SJSA1 (cell line): ENCODE measurements at regions not wholly inside any gene's neighbourhood (a gene's known extent, or its start where the extent isn't known, plus 50 kb on each side); places are given as distances from the start of the nearest gene placed in this dataset.

ENCODE experiments used
- DNase-seq, 2 experiments: peaks; one replicate each; pipeline ENCODE4 v3.0.0-alpha.2; 2015 to 2020; ENCODE audit warnings: low spot score in 2 of 2, low read depth in 1 of 2
- H3K27ac ChIP-seq: fragments of 250-450 bp; sonication (Bioruptor Pico); 2 replicates; pipeline ENCODE4 v1.5.1; 2020; ENCODE audit warnings: mild to moderate bottlenecking, moderate library complexity
- H3K27me3 ChIP-seq: fragments of 250-450 bp; sonication (Bioruptor Pico); replicated peaks from 2 replicates; pipeline ENCODE4 v1.5.1; 2020; ENCODE audit warnings: mild to moderate bottlenecking, moderate library complexity
- H3K36me3 ChIP-seq: fragments of 250-450 bp; sonication (Bioruptor Pico); 2 replicates; pipeline ENCODE4 v1.5.1; 2020; ENCODE audit warnings: mild to moderate bottlenecking
- H3K4me1 ChIP-seq: fragments of 250-450 bp; sonication (Bioruptor Pico); replicated peaks from 2 replicates; pipeline ENCODE4 v1.6.1; 2021; ENCODE audit warnings: mild to moderate bottlenecking
- H3K4me3 ChIP-seq: fragments of 250-450 bp; sonication (Bioruptor Pico); 2 replicates; pipeline ENCODE4 v1.5.1; 2020; ENCODE audit warnings: mild to moderate bottlenecking
- H3K9me3 ChIP-seq: fragments of 250-450 bp; sonication (Bioruptor Pico); replicated peaks from 2 replicates; pipeline ENCODE4 v1.5.1; 2020; ENCODE audit warnings: mild to moderate bottlenecking

- 0 out of 2 replicates have a peak, but pooled peaks cover 2% of the 10 kb centered on the region for H3K9me3 ChIP-seq
- H3K4me3 ChIP-seq = no peak overlapping the region
- H3K4me1 ChIP-seq = no peaks in the 10 kb centered on the region
- no peak for DNase-seq
- H3K27ac ChIP-seq = no peak overlapping the region
- no peaks in the 10 kb centered on the region for H3K36me3 ChIP-seq
- no peaks in the 10 kb centered on the region for H3K27me3 ChIP-seq
These were observed 943.8 kb downstream of the TYW1 start for GRCh38 chr7:67940400-67940799.

DNA sequence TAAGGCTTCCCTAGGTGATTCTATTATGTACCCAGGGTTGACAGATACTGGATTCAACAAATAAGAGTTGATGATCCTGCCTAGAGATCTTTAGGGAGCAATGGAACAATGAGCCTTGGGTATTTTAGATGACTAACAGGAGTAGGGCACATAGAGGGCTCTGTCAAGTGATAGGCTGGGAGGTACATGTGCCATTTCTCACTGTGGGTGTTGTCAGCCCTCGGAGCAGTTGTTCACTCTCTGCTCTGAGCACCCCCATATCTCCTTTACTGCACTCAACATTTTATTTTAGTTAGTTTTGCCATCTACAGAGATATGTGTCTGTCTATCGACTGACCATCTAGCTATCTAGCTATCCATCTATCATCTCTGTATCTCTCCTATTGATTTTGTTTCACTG, 950.6 kb downstream of the TYW1 start:
- H3K4me3 ChIP-seq = no peak overlapping the region
- no peak for DNase-seq
- peaks cover under 1% of the 10 kb centered on the region; the same call in 1 of the 2 replicates for H3K9me3 ChIP-seq
- H3K4me1 ChIP-seq = no peaks in the 10 kb centered on the region
- H3K27ac ChIP-seq = no peak overlapping the region
- H3K27me3 ChIP-seq = no peaks in the 10 kb centered on the region
- no peaks in the 10 kb centered on the region for H3K36me3 ChIP-seq

DNA sequence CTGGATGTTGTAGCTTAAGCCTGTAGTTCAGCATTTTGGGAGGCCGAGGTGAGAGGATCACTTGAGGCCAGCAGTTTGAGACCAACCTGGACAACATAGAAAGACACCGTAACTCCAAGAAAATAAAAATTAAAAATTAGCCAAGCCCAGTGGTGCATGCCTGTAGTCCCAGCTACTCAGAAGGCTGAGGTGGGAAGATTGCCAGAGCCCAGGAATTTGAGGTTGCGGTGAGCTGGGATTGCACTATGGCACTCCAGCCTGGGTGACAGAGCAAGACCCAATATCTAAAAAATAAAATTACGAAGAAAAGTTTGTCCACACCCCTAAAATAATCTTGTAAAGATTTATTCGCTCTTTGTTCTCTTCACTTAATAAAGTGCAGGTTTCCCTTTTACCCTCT, 951.0 kb downstream of the TYW1 start:
- no peak overlapping the region for H3K4me3 ChIP-seq
- H3K9me3 ChIP-seq = no peaks in the 10 kb centered on the region; the same call in 1 of the 2 replicates
- no peak overlapping the region for H3K27ac ChIP-seq
- H3K36me3 ChIP-seq = no peaks in the 10 kb centered on the region
- H3K4me1 ChIP-seq = no peaks in the 10 kb centered on the region
- H3K27me3 ChIP-seq = no peaks in the 10 kb centered on the region
- DNase-seq = no peak

DNA sequence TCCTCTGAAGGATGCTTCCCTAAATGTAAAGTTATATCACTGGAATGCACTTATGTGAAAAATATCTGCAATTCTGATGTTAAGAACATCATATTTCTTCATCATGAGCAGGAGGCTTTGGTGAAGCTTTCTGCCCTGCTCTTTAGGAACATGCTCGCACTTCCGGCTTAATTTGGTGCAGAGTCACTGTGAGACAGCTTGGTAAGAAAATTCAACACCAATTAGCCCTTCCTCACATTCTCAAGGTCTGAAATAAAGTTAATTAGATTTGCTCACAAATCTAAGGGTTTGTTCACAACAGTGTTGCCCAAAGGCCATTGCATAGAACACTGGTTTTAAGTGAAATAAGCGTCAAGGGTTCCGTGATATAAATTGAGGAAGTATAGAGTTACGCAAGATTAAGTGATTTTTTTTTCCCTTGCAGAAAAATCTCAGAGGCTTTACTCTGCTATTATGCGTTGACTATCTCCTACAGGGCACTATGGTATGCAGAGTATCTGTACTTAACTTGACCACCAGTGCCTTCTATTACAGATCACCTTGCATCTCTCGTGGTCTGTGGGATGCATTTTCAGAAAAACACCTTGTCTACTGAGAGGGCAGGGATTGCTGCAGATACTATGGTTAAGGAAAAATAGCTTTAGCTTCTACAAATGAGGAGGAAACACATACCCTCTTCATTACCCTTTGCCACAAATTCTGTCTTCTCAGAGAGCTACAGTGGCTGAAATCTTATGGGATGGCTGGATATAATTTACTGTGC, 953.9 kb downstream of the TYW1 start:
- no peak overlapping the region for H3K27ac ChIP-seq
- no peak overlapping the region for H3K4me3 ChIP-seq
- no peaks in the 10 kb centered on the region for H3K4me1 ChIP-seq
- no peaks in the 10 kb centered on the region; the same call in 1 of the 2 replicates for H3K9me3 ChIP-seq
- no peak for DNase-seq
- H3K36me3 ChIP-seq = no peaks in the 10 kb centered on the region
- no peaks in the 10 kb centered on the region for H3K27me3 ChIP-seq

DNA sequence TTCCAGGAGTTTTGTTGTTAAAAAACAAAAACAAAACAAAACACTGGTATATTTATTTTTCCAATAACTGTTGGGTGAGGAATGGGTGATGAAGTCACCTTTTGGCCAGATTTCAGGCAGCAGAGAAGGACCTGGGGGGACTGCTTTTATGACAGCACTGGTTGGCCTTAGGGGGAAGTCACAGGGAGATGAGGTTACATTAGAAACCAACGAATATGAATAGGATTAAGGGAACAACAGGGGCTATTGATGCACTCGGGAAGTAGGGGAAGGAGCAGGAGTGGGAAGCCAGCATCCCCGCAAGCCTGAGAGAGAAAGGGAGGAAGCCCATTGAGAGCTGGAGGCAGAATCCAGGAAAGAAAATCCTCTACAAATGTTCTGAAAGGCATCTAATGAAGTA, 958.4 kb downstream of the TYW1 start:
- Histone ChIP-seq H3K27me3 (no peaks in the 10 kb centered on the region), H3K4me3 (no peak overlapping the region), H3K36me3 (no peaks in the 10 kb centered on the region), H3K9me3 (no peaks in the 10 kb centered on the region; the same call in 1 of the 2 replicates), H3K4me1 (no peaks in the 10 kb centered on the region), H3K27ac (no peak overlapping the region)
- DNase-seq = no peak

DNA sequence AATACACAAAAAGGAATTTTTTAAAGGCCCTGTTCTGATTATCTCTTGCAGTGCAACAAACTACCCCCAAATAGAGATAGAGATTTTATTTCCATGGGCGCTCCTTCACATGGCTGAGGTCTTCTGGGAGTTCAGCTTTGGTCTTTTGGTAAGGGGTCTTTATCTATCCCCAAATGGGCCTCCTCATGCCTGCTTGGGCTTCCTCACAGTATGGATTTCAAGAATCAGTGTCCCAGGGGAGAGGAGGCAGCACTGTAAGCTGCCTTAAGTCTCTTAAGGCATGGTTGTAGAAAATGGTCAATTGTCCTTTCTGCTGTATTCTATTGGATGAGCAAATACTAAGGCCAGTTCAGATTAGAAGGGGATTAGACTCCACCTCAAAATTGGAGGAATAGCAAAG, 966.2 kb downstream of the TYW1 start:
- Histone ChIP-seq H3K4me3 (no peak overlapping the region), H3K4me1 (no peaks in the 10 kb centered on the region), H3K36me3 (no peaks in the 10 kb centered on the region), H3K9me3 (0 out of 2 replicates have a peak, but pooled peaks cover 3% of the 10 kb centered on the region), H3K27me3 (no peaks in the 10 kb centered on the region), H3K27ac (no peak overlapping the region)
- no peak for DNase-seq

DNA sequence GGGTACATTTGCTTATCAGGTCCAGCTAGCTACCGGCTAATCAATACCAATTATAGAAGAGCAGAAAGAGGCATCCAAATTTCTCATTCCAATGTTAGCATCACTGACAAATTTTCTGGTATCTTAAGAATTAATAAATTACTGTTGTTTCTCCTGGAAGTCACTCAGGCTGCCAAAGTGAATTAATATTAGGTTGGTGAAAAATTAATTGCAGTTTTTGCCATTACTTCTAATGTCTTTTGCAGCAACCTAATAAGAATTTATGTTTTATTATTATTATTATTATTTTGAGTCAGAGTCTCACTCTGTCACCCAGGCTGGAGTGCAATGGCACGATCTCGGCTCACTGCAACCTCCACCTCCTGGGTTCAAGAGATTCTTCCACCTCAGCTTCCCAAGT, 979.9 kb downstream of the TYW1 start:
- Histone ChIP-seq H3K9me3 (no peaks in the 10 kb centered on the region), H3K36me3 (no peaks in the 10 kb centered on the region), H3K4me1 (no peaks in the 10 kb centered on the region)

DNA sequence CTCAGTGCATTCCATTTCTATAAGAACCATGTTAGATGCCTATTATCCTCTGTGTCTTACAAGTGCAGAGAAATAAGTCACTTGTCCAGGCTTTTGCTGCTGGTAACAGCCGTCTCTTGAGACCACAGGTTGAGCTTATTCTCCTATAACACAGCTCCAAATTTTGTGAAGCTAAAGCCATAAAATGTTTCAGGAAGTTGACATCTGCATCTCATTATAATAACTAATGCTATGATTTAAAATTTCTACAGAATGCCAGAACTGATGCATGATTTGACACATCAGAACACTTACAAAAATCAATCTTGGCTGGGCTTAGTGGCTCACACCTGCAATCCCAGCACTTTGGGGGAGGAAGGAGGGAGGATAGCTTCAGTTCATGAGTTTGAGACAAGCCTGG, 986.9 kb downstream of the TYW1 start:
- no peak for DNase-seq
- Histone ChIP-seq H3K36me3 (no peaks in the 10 kb centered on the region), H3K4me3 (no peak overlapping the region), H3K4me1 (no peaks in the 10 kb centered on the region), H3K27me3 (no peaks in the 10 kb centered on the region), H3K27ac (no peak overlapping the region), H3K9me3 (peaks cover 6% of the 10 kb centered on the region; the same call in 1 of the 2 replicates)

More for the DNA sequence above, 979.9 kb downstream of the TYW1 start:
- no peak overlapping the region for H3K4me3 ChIP-seq
- no peaks in the 10 kb centered on the region for H3K27me3 ChIP-seq
- no peak for DNase-seq
- H3K27ac ChIP-seq = no peak overlapping the region

DNA sequence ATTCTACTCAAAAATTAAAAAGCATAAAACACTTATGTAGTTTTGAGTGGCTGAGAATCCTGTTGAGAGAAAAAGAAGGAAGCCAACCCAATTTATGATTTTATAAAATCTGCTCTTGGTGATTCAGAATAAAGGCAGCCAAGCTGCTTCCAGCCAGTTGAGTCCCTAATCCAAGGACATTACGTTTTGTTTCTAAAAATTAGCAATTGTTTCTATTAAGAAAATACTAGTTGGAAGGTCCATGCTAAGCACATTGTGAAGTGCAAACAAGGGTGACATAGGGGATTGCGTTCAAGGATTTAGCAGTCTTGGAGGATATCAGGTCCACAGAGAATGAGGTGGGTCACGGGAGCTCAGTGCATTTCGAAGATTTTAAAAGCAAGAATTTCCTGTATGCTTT, 987.7 kb downstream of the TYW1 start:
- no peaks in the 10 kb centered on the region for H3K4me1 ChIP-seq
- H3K36me3 ChIP-seq = no peaks in the 10 kb centered on the region
- DNase-seq = no peak

DNA sequence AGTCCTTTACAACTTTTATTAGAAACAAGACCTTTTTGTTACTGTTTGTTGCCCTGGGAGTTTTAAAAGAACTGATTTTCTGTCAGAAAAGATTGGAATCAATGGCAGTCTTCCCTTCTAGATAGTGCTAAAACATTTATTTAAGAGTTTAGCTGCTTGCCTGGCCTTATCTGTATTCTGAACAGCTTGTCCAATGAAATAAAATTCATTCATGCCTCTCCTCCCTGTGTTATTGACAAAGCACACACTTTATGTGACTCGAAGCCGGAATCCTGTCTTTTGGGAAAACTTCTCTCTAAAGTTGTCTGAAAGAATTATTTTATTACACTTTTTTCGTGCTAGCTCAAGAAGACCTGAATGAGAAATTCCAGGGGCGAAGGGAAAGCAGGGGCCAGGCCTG, 992.5 kb downstream of the TYW1 start:
- Histone ChIP-seq H3K9me3 (peaks cover 4% of the 10 kb centered on the region), H3K36me3 (no peaks in the 10 kb centered on the region), H3K27ac (no peak overlapping the region), H3K27me3 (no peaks in the 10 kb centered on the region), H3K4me3 (no peak overlapping the region), H3K4me1 (no peaks in the 10 kb centered on the region)
- DNase-seq = no peak

More for the DNA sequence above, 987.7 kb downstream of the TYW1 start:
- Histone ChIP-seq H3K27ac (no peak overlapping the region), H3K9me3 (peaks cover 6% of the 10 kb centered on the region; the same call in 1 of the 2 replicates), H3K4me3 (no peak overlapping the region), H3K27me3 (no peaks in the 10 kb centered on the region)

DNA sequence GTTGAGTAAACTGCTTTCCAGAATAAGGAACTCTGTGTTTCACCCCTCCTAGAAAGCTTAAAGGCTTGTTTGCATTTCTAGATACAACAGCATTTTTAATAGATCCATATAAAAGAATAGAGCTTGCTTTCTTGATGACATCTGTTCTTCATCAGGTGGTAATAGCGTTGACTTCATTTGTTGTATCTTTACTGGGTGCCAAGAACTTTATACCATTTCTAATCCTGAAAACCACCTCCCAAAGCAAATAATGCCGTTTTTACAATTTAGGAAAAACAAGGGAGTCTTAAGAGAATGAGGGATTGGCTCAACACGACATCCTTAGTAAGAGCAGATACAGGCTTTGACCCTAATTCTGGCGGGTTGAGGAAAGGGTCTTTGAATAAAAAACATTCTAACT, 993.4 kb downstream of the TYW1 start:
- H3K27me3 ChIP-seq = no peaks in the 10 kb centered on the region
- H3K27ac ChIP-seq = no peak overlapping the region
- DNase-seq = no peak
- H3K9me3 ChIP-seq = peaks cover 4% of the 10 kb centered on the region
- H3K4me3 ChIP-seq = no peak overlapping the region
- no peaks in the 10 kb centered on the region for H3K4me1 ChIP-seq
- no peaks in the 10 kb centered on the region for H3K36me3 ChIP-seq

DNA sequence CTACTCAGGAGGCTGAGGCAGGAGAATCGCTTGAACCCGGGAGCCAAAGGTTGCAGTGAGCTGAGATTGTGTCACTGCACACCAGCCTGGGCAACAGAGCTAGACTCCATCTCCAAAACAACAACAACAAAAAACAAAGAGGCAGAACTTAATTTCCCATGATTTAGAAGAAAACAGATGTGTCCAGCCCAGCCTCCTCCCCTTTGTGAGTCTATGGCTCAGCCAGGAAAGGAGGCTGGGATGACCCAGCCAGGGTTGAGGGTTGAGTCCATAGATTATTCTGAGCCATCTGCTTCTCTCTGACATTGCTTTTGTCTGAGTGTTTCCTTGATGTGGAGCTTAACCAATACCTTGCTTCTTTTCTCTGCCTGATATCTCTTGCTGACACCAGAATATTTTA, 994.1 kb downstream of the TYW1 start:
- Histone ChIP-seq H3K9me3 (peaks cover 4% of the 10 kb centered on the region), H3K4me1 (no peaks in the 10 kb centered on the region), H3K27ac (no peak overlapping the region), H3K27me3 (no peaks in the 10 kb centered on the region), H3K4me3 (no peak overlapping the region), H3K36me3 (no peaks in the 10 kb centered on the region)
- no peak for DNase-seq

DNA sequence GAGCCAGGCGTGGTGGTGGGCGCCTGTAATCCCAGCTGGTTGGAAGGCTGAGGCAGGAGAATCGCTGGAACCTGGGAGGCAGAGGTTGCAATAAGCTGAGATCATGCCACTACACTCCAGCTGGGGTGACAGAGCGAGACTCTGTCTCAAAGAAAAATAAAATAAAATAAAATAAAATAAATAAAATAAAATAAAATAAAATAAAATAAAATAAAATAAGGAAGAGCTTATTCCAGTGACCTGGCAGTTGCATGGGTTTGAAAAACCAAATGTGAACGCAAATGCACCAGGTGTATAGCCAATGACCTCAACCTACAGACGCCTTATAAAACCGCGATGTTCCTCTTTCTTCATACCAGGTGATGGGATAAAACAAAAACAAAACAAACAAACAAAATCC, 995.7 kb downstream of the TYW1 start:
- H3K9me3 ChIP-seq = peaks cover 2% of the 10 kb centered on the region
- DNase-seq = no peak
- H3K27ac ChIP-seq = no peak overlapping the region
- no peaks in the 10 kb centered on the region for H3K4me1 ChIP-seq
- no peaks in the 10 kb centered on the region for H3K27me3 ChIP-seq
- no peaks in the 10 kb centered on the region for H3K36me3 ChIP-seq
- H3K4me3 ChIP-seq = no peak overlapping the region

DNA sequence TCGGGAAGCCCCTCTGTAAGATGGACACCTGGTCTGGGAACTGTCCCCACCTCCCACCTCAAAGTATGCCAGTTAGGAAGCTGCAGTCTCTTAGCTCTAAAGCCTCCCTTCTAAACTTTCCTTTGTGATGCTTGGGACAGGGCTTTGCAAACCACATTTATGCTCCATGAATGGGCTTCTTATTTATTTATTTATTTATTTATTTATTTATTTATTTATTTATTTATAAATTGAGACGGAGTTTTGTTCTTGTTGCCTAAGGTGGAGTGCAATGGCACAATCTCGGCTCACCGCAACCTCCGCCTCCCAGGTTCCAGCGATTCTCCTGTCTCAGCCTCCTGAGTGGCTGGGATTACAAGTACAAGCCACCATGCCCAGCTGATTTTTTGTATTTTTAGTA, 1009.4 kb downstream of the TYW1 start:
- Histone ChIP-seq H3K9me3 (no peaks in the 10 kb centered on the region; the same call in 1 of the 2 replicates), H3K4me1 (no peaks in the 10 kb centered on the region), H3K27me3 (no peaks in the 10 kb centered on the region), H3K4me3 (no peak overlapping the region), H3K36me3 (no peaks in the 10 kb centered on the region), H3K27ac (no peak overlapping the region)
- DNase-seq = no peak

DNA sequence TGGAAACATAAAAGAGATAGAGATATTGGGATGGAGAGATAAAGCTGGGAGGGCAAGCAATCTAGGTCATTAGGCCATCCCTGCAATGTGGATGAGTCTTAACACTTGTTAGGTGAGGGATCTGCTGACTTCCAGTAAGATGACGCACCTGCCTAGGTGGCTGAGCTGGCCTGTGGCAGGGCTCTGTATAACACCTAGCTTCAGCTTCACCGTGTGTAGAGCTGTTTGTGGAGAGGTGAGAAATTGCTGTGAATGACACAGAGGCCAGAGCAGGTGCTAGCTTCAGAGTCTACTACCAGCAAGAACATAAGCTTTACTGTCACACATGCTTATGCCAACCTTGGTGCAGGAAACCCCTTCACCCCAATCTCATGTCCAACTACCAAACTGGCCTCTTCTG, 1010.0 kb downstream of the TYW1 start:
- no peak for DNase-seq
- no peaks in the 10 kb centered on the region for H3K4me1 ChIP-seq
- no peak overlapping the region for H3K4me3 ChIP-seq
- no peak overlapping the region for H3K27ac ChIP-seq
- H3K9me3 ChIP-seq = no peaks in the 10 kb centered on the region; the same call in 1 of the 2 replicates
- no peaks in the 10 kb centered on the region for H3K36me3 ChIP-seq
- no peaks in the 10 kb centered on the region for H3K27me3 ChIP-seq
